Transverse colon (tissue), 4 donors: ENCODE measurements at regions not wholly inside any gene's neighbourhood (a gene's known extent, or its start where the extent isn't known, plus 50 kb on each side); places are given as distances from the start of the nearest gene placed in this dataset.

Experiments
- DNase-seq: peaks from one replicate; pipeline ENCODE4 v3.0.0-alpha.2; 2019
- H3K27ac ChIP-seq, 4 donors: fragments of 200-600 bp; sonication (generic); 2 replicates each; pipeline ENCODE4 v1.5.1; 2016 to 2018; ENCODE audit warnings: inconsistent platforms in 4 of 4
- H3K27me3 ChIP-seq: fragments of 200-600 bp; sonication (generic); 2 replicates; pipeline ENCODE4 v1.5.1; 2017; ENCODE audit warnings: inconsistent platforms
- H3K36me3 ChIP-seq, 4 donors: fragments of 200-600 bp; sonication (generic); 2 replicates each; pipeline ENCODE4 v1.5.1; 2017 to 2019; ENCODE audit warnings: inconsistent platforms in 4 of 4
- H3K4me1 ChIP-seq, 4 donors: fragments of 200-600 bp; sonication (generic); 2 replicates each; pipeline ENCODE4 v1.5.1; 2017 to 2020; ENCODE audit warnings: inconsistent platforms in 4 of 4
- H3K4me3 ChIP-seq, 4 donors: fragments of 200-600 bp; sonication (generic); 1 replicate in 1 of 4; 2 replicates in 3 of 4; pipeline versions ENCODE4 v1.5.1 to v1.6.1; 2017 to 2019; ENCODE audit warnings: inconsistent platforms in 4 of 4
- H3K9me3 ChIP-seq, 2 donors: fragments of 200-600 bp; sonication (generic); 2 replicates each; pipeline ENCODE4 v1.5.1; 2017 to 2019; ENCODE audit warnings: inconsistent platforms in 2 of 2
- CTCF ChIP-seq, 5 experiments: fragments of 200-600 bp in 3 of 5; fragments of 450-650 bp in 2 of 5; sonication (generic) in 3 of 5; IDR thresholded peaks; 1 replicate in 2 of 5; 2 replicates in 3 of 5; pipeline ENCODE4 v1.5.1; 2016 to 2017; ENCODE audit warnings: antibody characterized with exemption in 5 of 5, inconsistent platforms in 3 of 5, mild to moderate bottlenecking in 2 of 5, moderate library complexity in 1 of 5
- EP300 ChIP-seq: sonication (generic); formaldehyde crosslinking; IDR thresholded peaks from one replicate; pipeline ENCODE4 v1.6.1; 2017; ENCODE audit warnings: antibody characterized with exemption, low read depth
- POLR2A ChIP-seq: fragments of 450-650 bp; IDR thresholded peaks from one replicate; pipeline ENCODE4 v1.6.1; 2016; ENCODE audit warnings: antibody characterized with exemption, mild to moderate bottlenecking, moderate library complexity
- POLR2AphosphoS5 ChIP-seq, 3 donors: sonication (generic); formaldehyde crosslinking; IDR thresholded peaks; one replicate each; pipeline ENCODE4 v1.6.1; 2016; ENCODE audit warnings: antibody characterized with exemption in 3 of 3
- WGBS, 2 donors: methylation state at CpG; one replicate each; pipeline ENCODE4 v1.1.5; 2018; ENCODE audit warnings: low coverage in 1 of 2; 5-methylcytosine and 5-hydroxymethylcytosine counted together
- in situ Hi-C, 4 donors: fragments of 200-750 bp; cut with MboI; loops; one replicate each; pipeline versions ENCODE4 v1.15.0 to v1.15.1; 2017; ENCODE audit warnings: low sequenced_read_pairs in 3 of 4, low pct_ligation_motif_present in 1 of 4, low pct_unique_long_range_greater_than_20kb in 1 of 4
- intact Hi-C: fragments of 100-400 bp; cut with DNase I; formaldehyde crosslinking; loops from one replicate; pipeline ENCODE4 v1.15.1; 2023; ENCODE audit warnings: low total_unique reads

- H3K27me3 ChIP-seq = no peaks in the 10 kb centered on the region
- DNase-seq = no peak
- H3K27ac ChIP-seq = no peak overlapping the region
- TF ChIP-seq EP300 (no peak), POLR2A (no peak), CTCF (IDR thresholded peaks at IDR 0.05) (no peak), POLR2AphosphoS5 (IDR thresholded peaks at IDR 0.05) (no peak)
- H3K4me1 ChIP-seq = no peaks in the 10 kb centered on the region
- WGBS, 2 donors = 26 to 27% methylated on average over 2 of the region's 2 CpGs
- intact Hi-C loops = no loop called here
- no peaks in the 10 kb centered on the region for H3K36me3 ChIP-seq
- in situ Hi-C loops = no loop called here
- H3K4me3 ChIP-seq = no peak overlapping the region
- no peaks in the 10 kb centered on the region for H3K9me3 ChIP-seq
Measured at GRCh38 chr1:199843861-199844260, 183.6 kb upstream of the NR5A2 start.

- H3K27ac ChIP-seq = no peak overlapping the region
- WGBS, 2 donors = 89 to 95% methylated on average over 7 to 8 of the region's 8 CpGs
- H3K36me3 ChIP-seq = no peaks in the 10 kb centered on the region
- intact Hi-C loops = no loop called here
- no peak overlapping the region for H3K4me3 ChIP-seq
- H3K9me3 ChIP-seq = no peaks in the 10 kb centered on the region
- TF ChIP-seq EP300 (no peak), POLR2AphosphoS5 (IDR thresholded peaks at IDR 0.05) (no peak)
- in situ Hi-C loops = no loop called here
- H3K27me3 ChIP-seq = no peaks in the 10 kb centered on the region
- no peaks in the 10 kb centered on the region for H3K4me1 ChIP-seq
- DNase-seq = no peak
Measured at GRCh38 chr1:199847021-199847420, 180.5 kb upstream of the NR5A2 start.

- H3K36me3 ChIP-seq = no peaks in the 10 kb centered on the region
- in situ Hi-C loops (no loop called here), intact Hi-C loops (no loop called here)
- no peaks in the 10 kb centered on the region for H3K4me1 ChIP-seq
- H3K27ac ChIP-seq = no peak overlapping the region
- TF ChIP-seq CTCF (IDR thresholded peaks at IDR 0.05) (no peak), EP300 (no peak), POLR2A (no peak), POLR2AphosphoS5 (IDR thresholded peaks at IDR 0.05) (no peak)
- H3K4me3 ChIP-seq = no peak overlapping the region
- DNase-seq = no peak
- H3K27me3 ChIP-seq = no peaks in the 10 kb centered on the region
- no peaks in the 10 kb centered on the region for H3K9me3 ChIP-seq
- WGBS, 2 donors = 43 to 50% methylated on average over 1 to 2 of the region's 2 CpGs
Measured at GRCh38 chr1:199851439-199852140, 175.9 kb upstream of the NR5A2 start.

- H3K4me1 ChIP-seq = no peaks in the 10 kb centered on the region
- no peaks in the 10 kb centered on the region for H3K27me3 ChIP-seq
- intact Hi-C loops (loop anchor here (1.0 kb wide), 1 partner anchor 10 kb away; no protein-coding TSS in a partner anchor), in situ Hi-C loops (no loop called here)
- no peak for DNase-seq
- no peak overlapping the region for H3K27ac ChIP-seq
- no peak overlapping the region for H3K4me3 ChIP-seq
- WGBS, 2 donors = 69 to 78% methylated on average over 3 of the region's 3 CpGs
- H3K36me3 ChIP-seq = no peaks in the 10 kb centered on the region
- H3K9me3 ChIP-seq = no peaks in the 10 kb centered on the region
- TF ChIP-seq POLR2A = no peak
Measured at GRCh38 chr1:199854686-199855321, 172.7 kb upstream of the NR5A2 start.

GRCh38 chr1:199855580-199855979 lies 171.9 kb upstream of the NR5A2 start:
- 62 to 88% methylated on average over 4 of the region's 4 CpGs for WGBS, 2 donors
- H3K36me3 ChIP-seq = no peaks in the 10 kb centered on the region
- no peak for TF ChIP-seq CTCF (IDR thresholded peaks at IDR 0.05)
- no peak for TF ChIP-seq POLR2AphosphoS5 (IDR thresholded peaks at IDR 0.05)
- TF ChIP-seq POLR2A = no peak
- no peak for TF ChIP-seq EP300

More at GRCh38 chr1:199855580-199855979, 171.9 kb upstream of the NR5A2 start:
- Histone ChIP-seq H3K27me3 (no peaks in the 10 kb centered on the region), H3K4me3 (no peak overlapping the region), H3K4me1 (no peaks in the 10 kb centered on the region), H3K9me3 (no peaks in the 10 kb centered on the region), H3K27ac (no peak overlapping the region)
- intact Hi-C loops (no loop called here), in situ Hi-C loops (no loop called here)
- no peak for DNase-seq
